GM06990 (cell line): ENCODE measurements at regions not wholly inside any gene's neighbourhood (a gene's known extent, or its start where the extent isn't known, plus 50 kb on each side); places are given as distances from the start of the nearest gene placed in this dataset.

Experiments used
- DNase-seq: peaks from one replicate; pipeline ENCODE4 v3.0.0-alpha.2; 2011; ENCODE audit not compliant: insufficient read length; ENCODE audit errors: extremely low read depth
- H3K27me3 ChIP-seq: replicated peaks from 2 replicates; pipeline ENCODE4 v1.6.0; 2011; ENCODE audit warnings: low read length; ENCODE audit not compliant: control insufficient read depth, insufficient read depth
- H3K36me3 ChIP-seq: 2 replicates; pipeline ENCODE4 v1.5.1; 2011; ENCODE audit warnings: low read length; ENCODE audit not compliant: control insufficient read depth, insufficient read depth
- H3K4me3 ChIP-seq: replicated peaks from 2 replicates; pipeline ENCODE4 v1.5.1; 2011; ENCODE audit warnings: low read depth, mild to moderate bottlenecking, control low read depth, low read length
- CTCF ChIP-seq: IDR thresholded peaks from 2 replicates; pipeline ENCODE4 v1.5.1; 2011; ENCODE audit warnings: low read length, control low read depth, mild to moderate bottlenecking, inconsistent platforms; ENCODE audit not compliant: insufficient read depth, poor library complexity, severe bottlenecking

DNA sequence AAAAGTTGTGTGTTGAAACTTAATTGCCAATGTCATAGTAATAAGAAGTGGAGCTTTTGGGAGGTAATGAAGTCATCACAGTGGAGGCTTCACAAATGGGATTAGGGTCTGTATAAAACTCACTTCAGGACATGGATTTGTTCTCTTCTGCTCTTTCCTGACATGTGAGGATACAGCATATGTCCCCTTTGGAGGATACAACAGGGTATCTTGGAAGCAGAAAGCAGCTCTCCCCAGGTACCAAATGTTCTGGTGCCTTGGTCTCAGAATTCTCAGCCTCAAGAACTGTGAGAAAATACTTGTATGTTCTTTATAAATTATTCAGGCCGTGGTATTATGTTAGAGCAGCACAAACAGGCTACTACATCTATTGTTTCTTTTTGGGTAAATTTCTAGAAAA is 210.9 kb downstream of the DIPK2A start:
- DNase-seq = no peak
- no peak for TF ChIP-seq CTCF
- H3K4me3 ChIP-seq = no peak overlapping the region
- H3K27me3 ChIP-seq = no peaks in the 10 kb centered on the region
- H3K36me3 ChIP-seq = no peaks in the 10 kb centered on the region

DNA sequence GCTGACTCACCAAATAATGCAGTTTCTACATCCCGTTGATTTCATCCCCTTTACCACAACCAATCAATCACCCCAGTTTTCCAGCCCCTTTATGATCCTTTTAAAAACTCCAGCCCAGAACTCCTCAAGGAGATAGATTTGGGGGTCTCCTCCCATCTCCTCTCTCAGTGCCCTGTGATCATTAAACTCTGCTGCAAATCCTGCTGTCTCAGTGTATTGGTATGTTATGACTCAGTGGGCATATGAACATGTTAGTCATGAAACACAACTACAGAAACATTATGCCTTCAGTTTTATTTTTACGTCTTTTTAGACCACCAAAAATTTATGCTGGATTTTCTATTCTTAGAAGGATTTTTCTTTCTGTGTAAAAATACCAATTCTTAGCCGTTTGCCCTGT is 213.7 kb downstream of the DIPK2A start:
- Histone ChIP-seq H3K27me3 (no peaks in the 10 kb centered on the region), H3K36me3 (no peaks in the 10 kb centered on the region), H3K4me3 (no peak overlapping the region)
- no peak for TF ChIP-seq CTCF
- no peak for DNase-seq

DNA sequence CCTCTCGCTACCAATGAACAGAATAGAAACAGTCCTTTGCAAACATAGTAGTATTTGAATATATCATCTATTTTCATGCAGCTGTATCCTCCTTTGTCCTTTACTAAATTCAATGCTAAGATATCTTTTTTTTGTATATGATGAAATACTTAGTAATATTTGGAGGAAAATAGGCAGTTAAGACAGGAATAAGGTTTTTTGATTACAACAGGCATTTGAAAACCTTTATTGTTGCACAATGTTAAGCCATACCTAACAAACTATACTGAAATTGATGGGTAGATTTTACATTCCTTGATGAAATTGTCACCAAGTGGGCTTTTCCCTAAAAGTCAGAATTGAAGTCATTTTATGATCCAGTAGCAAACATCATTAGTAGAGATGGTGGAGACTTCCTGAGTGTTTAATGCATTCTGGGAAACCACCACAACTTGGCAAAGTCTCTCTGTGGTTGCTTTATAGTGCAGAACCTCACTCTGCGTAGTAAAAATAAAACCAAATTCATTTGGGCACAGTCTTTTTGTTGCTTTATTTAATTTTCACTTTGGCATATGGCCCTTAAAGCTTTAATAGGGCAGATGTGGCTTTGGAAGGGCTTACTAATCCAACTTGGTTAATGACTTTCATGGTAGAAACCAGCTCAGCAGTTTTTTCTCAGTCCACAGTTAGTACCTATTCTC is 216.0 kb downstream of the DIPK2A start:
- Histone ChIP-seq H3K27me3 (no peaks in the 10 kb centered on the region), H3K4me3 (no peak overlapping the region), H3K36me3 (no peaks in the 10 kb centered on the region)
- no peak for TF ChIP-seq CTCF
- no peak for DNase-seq

DNA sequence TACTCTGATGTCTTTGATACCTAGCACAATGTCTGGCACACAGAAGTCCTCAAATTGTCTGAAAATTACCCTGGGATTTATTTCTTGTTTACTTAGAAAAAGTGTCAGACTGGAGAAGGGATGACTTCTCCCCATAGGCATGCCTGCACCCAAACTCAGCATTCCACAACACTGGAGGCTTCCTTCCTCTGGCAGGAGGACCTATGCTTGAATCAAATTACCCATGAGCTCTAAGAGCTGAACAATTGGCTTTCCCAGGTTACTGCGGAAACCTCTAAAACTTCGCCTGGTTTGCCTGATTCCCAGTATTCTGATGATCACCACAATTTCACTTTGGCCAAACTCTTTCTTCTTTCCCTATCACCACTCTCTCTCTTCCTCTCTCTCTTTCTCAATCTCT is 217.4 kb downstream of the DIPK2A start:
- no peak for DNase-seq
- Histone ChIP-seq H3K4me3 (no peak overlapping the region), H3K27me3 (no peaks in the 10 kb centered on the region), H3K36me3 (no peaks in the 10 kb centered on the region)
- TF ChIP-seq CTCF = no peak

DNA sequence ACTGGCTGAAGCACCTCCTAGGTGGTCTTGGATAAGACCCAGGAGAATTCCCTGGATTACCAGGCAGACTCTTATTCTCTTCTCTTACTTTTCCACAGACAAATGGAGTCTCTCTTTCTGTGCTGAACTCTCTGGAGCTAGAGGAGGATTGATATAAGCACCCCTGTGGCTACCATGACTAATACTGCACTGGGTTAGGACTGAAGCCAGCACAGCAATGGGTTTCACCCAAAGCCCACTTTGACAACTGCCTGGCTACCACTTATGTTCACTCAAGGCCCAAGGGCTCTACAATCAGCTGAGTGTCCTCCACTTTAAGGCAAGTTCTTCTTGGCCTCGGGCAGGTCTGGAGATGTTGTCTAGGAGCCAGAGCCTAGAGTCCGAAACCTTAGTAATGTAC is 225.5 kb downstream of the DIPK2A start:
- Histone ChIP-seq H3K4me3 (no peak overlapping the region), H3K36me3 (no peaks in the 10 kb centered on the region), H3K27me3 (no peaks in the 10 kb centered on the region)
- DNase-seq = no peak
- no peak for TF ChIP-seq CTCF

GRCh38 chr3:144197582-144197981 is 226.0 kb downstream of the DIPK2A start:
- Histone ChIP-seq H3K27me3 (no peaks in the 10 kb centered on the region), H3K4me3 (no peak overlapping the region), H3K36me3 (no peaks in the 10 kb centered on the region)
- DNase-seq = no peak
- no peak for TF ChIP-seq CTCF
